NCI-H748 (cell line): ENCODE measurements at regions not wholly inside any gene's neighbourhood (a gene's known extent, or its start where the extent isn't known, plus 50 kb on each side); places are given as distances from the start of the nearest gene placed in this dataset.
"Not testable (repeated sequence)": the region's sequence is repeated elsewhere in the genome, so short reads cannot be mapped to it uniquely, and the experiment has no call there.

Experiments used
- DNase-seq: peaks from one replicate; lab custom pipeline; 2025; ENCODE audit not compliant: unreplicated experiment; lab: John Stamatoyannopoulos, UW

- DNase-seq: not testable (repeated sequence)
Measured at GRCh38 chr5:176060472-176061268, 92.6 kb upstream of the THOC3 start.

- not testable (repeated sequence) for DNase-seq
Measured at GRCh38 chr5:176061269-176061622, 93.1 kb upstream of the THOC3 start.

GRCh38 chr5:176061660-176062059, 93.5 kb upstream of the THOC3 start:
- DNase-seq: not testable (repeated sequence)

- DNase-seq: not testable (repeated sequence)
Measured at GRCh38 chr5:176066262-176066945, 98.3 kb upstream of the THOC3 start.

- not testable (repeated sequence) for DNase-seq
Measured at GRCh38 chr5:176067162-176067561, 99.0 kb upstream of the THOC3 start.

- not testable (repeated sequence) for DNase-seq
Measured at GRCh38 chr5:176067948-176068347, 99.8 kb upstream of the THOC3 start.

- not testable (repeated sequence) for DNase-seq
Measured at GRCh38 chr5:176073996-176074571, 106.0 kb upstream of the THOC3 start.

- DNase-seq: not testable (repeated sequence)
Measured at GRCh38 chr5:176083717-176084116, 115.6 kb upstream of the THOC3 start.

- DNase-seq: not testable (repeated sequence)
Measured at GRCh38 chr5:176103083-176103482, 135.0 kb upstream of the THOC3 start.

- DNase-seq: not testable (repeated sequence)
Measured at GRCh38 chr5:176112888-176113287, 125.3 kb upstream of the SIMC1 start.

- DNase-seq: not testable (repeated sequence)
Measured at GRCh38 chr5:176113673-176114335, 124.4 kb upstream of the SIMC1 start.

- DNase-seq: not testable (repeated sequence)
Measured at GRCh38 chr5:176114825-176115224, 123.4 kb upstream of the SIMC1 start.

GRCh38 chr5:176117699-176118238, 120.5 kb upstream of the SIMC1 start:
- DNase-seq: not testable (repeated sequence)

- not testable (repeated sequence) for DNase-seq
Measured at GRCh38 chr5:176122361-176122760, 115.9 kb upstream of the SIMC1 start.

- not testable (repeated sequence) for DNase-seq
Measured at GRCh38 chr5:176124120-176124519, 114.1 kb upstream of the SIMC1 start.

GRCh38 chr5:176131771-176132170, 106.5 kb upstream of the SIMC1 start:
- DNase-seq: no peak

GRCh38 chr5:176132471-176133288, 105.5 kb upstream of the SIMC1 start:
- DNase-seq: no peak

- no peak for DNase-seq
Measured at GRCh38 chr5:176133289-176133870, 104.8 kb upstream of the SIMC1 start.

- DNase-seq: no peak
Measured at GRCh38 chr5:176133877-176134276, 104.3 kb upstream of the SIMC1 start.
